SK-N-SH (cell line): ENCODE measurements at regions not wholly inside any gene's neighbourhood (a gene's known extent, or its start where the extent isn't known, plus 50 kb on each side); places are given as distances from the start of the nearest gene placed in this dataset.

Source experiments
- CTCF ChIA-PET: fragments of 300-600, 350-600 bp; formaldehyde crosslinking; extraction: SDS; loops from one replicate; lab custom pipeline; 2021; lab: Yijun Ruan, JAX
- POLR2A ChIA-PET: fragments of 350-600 bp; sonication (Branson Sonifier 250); formaldehyde crosslinking; extraction: SDS; loops from one replicate; lab custom pipeline; 2020; ENCODE audit warnings: antibody characterized with exemption, inconsistent platforms; lab: Yijun Ruan, JAX
- DNase-seq: peaks from one replicate; pipeline ENCODE4 v3.0.0; 2012
- H2AFZ ChIP-seq: fragments of 200-600 bp; sonication (generic); 2 replicates; pipeline ENCODE4 v1.8.1; 2016; ENCODE audit warnings: antibody characterized with exemption, mild to moderate bottlenecking, low read depth
- H3F3A ChIP-seq: fragments of 200-600 bp; sonication (generic); replicated peaks from 2 replicates; pipeline ENCODE3; 2016; ENCODE audit warnings: antibody characterized with exemption, mild to moderate bottlenecking; ENCODE audit not compliant: insufficient read depth
- H3K27ac ChIP-seq, 2 experiments: fragments of 200-500 bp in 1 of 2; fragments of 200-600 bp in 1 of 2; sonication (Bioruptor generic) in 1 of 2; sonication (generic), shearing (Covaris generic) in 1 of 2; 2 replicates each; pipeline versions ENCODE4 v1.5.1 to v1.6.1; 2014 to 2016; ENCODE audit warnings: low read depth in 2 of 2, inconsistent platforms in 1 of 2, low read length in 1 of 2, mild to moderate bottlenecking in 1 of 2, mixed read lengths in 1 of 2
- H3K27me3 ChIP-seq: fragments of 200-600 bp; sonication (generic), shearing (Covaris generic); 2 replicates; pipeline ENCODE4 v1.6.1; 2016; ENCODE audit warnings: mixed run types; ENCODE audit not compliant: insufficient read depth
- H3K36me3 ChIP-seq, 2 experiments: fragments of 200-500 bp in 1 of 2; fragments of 200-600 bp in 1 of 2; sonication (Bioruptor generic) in 1 of 2; sonication (generic) in 1 of 2; replicated peaks in 1 of 2; 2 replicates each; pipeline versions ENCODE3 to v1.5.1; 2014 to 2016; ENCODE audit warnings: low read length in 1 of 2, mild to moderate bottlenecking in 1 of 2; ENCODE audit not compliant: insufficient read depth in 2 of 2, control insufficient read depth in 1 of 2
- H3K4me1 ChIP-seq, 2 experiments: fragments of 200-500 bp in 1 of 2; fragments of 200-600 bp in 1 of 2; sonication (Bioruptor generic) in 1 of 2; sonication (generic), shearing (Covaris generic) in 1 of 2; 2 replicates each; pipeline versions ENCODE4 v1.5.1 to v1.6.1; 2014 to 2016; ENCODE audit warnings: low read depth in 1 of 2, low read length in 1 of 2, mixed run types in 1 of 2; ENCODE audit not compliant: insufficient read depth in 2 of 2, control insufficient read depth in 1 of 2
- H3K4me2 ChIP-seq: fragments of 200-600 bp; sonication (generic), shearing (Covaris generic); 2 replicates; pipeline ENCODE4 v1.6.1; 2017; ENCODE audit warnings: mixed run types
- H3K4me3 ChIP-seq, 2 experiments: fragments of 200-500 bp in 1 of 2; fragments of 200-600 bp in 1 of 2; sonication (Bioruptor generic) in 1 of 2; sonication (generic), shearing (Covaris generic) in 1 of 2; 2 replicates each; pipeline versions ENCODE4 v1.5.1 to v1.8.1; 2014 to 2016; ENCODE audit warnings: low read depth in 2 of 2, inconsistent platforms in 1 of 2, low read length in 1 of 2, mild to moderate bottlenecking in 1 of 2, mixed read lengths in 1 of 2, moderate library complexity in 1 of 2
- H3K79me2 ChIP-seq: fragments of 200-600 bp; sonication (generic); 2 replicates; pipeline ENCODE4 v1.8.1; 2017; ENCODE audit warnings: mild to moderate bottlenecking; ENCODE audit not compliant: insufficient read depth
- H3K9ac ChIP-seq: fragments of 200-600 bp; sonication (generic); 2 replicates; pipeline ENCODE4 v1.6.1; 2017; ENCODE audit warnings: mixed run types
- H3K9me2 ChIP-seq: fragments of 200-600 bp; sonication (generic); 2 replicates; pipeline ENCODE4 v1.6.1; 2017; ENCODE audit warnings: mixed run types
- H3K9me3 ChIP-seq: fragments of 200-600 bp; sonication (generic); 2 replicates; pipeline ENCODE4 v1.6.1; 2017; ENCODE audit warnings: mixed run types, mild to moderate bottlenecking, moderate library complexity
- H4K20me1 ChIP-seq: fragments of 200-600 bp; sonication (generic); 2 replicates; pipeline ENCODE4 v1.6.1; 2017; ENCODE audit warnings: mild to moderate bottlenecking, mixed run types; ENCODE audit not compliant: insufficient read depth
- CHD2 ChIP-seq: fragments of 150-350 bp; IDR thresholded peaks from 2 replicates; pipeline ENCODE4 v1.6.1; 2018; ENCODE audit warnings: low read length; ENCODE audit not compliant: partially characterized antibody
- EP300 ChIP-seq, 2 experiments: IDR thresholded peaks; 2 replicates each; pipeline versions ENCODE4 v1.4.0 to v1.6.1; 2012; ENCODE audit warnings: borderline replicate concordance in 1 of 2, low read depth in 1 of 2, low read length in 1 of 2
- EZH2phosphoT487 ChIP-seq: fragments of 200-600 bp; sonication (generic); IDR thresholded peaks from 2 replicates; pipeline ENCODE4 v1.6.1; 2017; ENCODE audit warnings: low read depth, mixed run types, mild to moderate bottlenecking, antibody characterized with exemption, moderate library complexity, borderline replicate concordance
- FOXM1 ChIP-seq: IDR thresholded peaks from 2 replicates; pipeline ENCODE4 v1.4.0; 2012; ENCODE audit warnings: low read depth, mild to moderate bottlenecking
- GABPA ChIP-seq: IDR thresholded peaks from 2 replicates; pipeline ENCODE4 v1.4.0; 2012; ENCODE audit warnings: low read depth, mild to moderate bottlenecking
- MEF2A ChIP-seq: IDR thresholded peaks from 2 replicates; pipeline ENCODE4 v1.4.0; 2012; ENCODE audit warnings: low read depth, borderline replicate concordance
- MXI1 ChIP-seq: IDR thresholded peaks from 2 replicates; pipeline ENCODE4 v1.6.1; 2012; ENCODE audit warnings: mild to moderate bottlenecking, low read depth, low read length, improper control_type of control experiment
- POLR2AphosphoS5 ChIP-seq: IDR thresholded peaks from 2 replicates; pipeline ENCODE4 v1.6.1; 2012; ENCODE audit warnings: low read depth, low read length
- REST ChIP-seq: IDR thresholded peaks from 2 replicates; pipeline ENCODE4 v1.6.1; 2012; ENCODE audit warnings: mild to moderate bottlenecking, low read depth, low read length, moderate library complexity
- RXRA ChIP-seq: IDR thresholded peaks from 2 replicates; pipeline ENCODE4 v1.4.0; 2012; ENCODE audit warnings: low read depth, mild to moderate bottlenecking, borderline replicate concordance
- SIN3A ChIP-seq: IDR thresholded peaks from 2 replicates; pipeline ENCODE4 v1.6.1; 2012; ENCODE audit warnings: low read depth, mild to moderate bottlenecking, low read length, moderate library complexity, borderline replicate concordance
- TCF12 ChIP-seq: IDR thresholded peaks from 2 replicates; pipeline ENCODE4 v1.4.0; 2012
- USF1 ChIP-seq: IDR thresholded peaks from 2 replicates; pipeline ENCODE4 v1.4.0; 2012; ENCODE audit warnings: low read depth, borderline replicate concordance
- ZBTB33 ChIP-seq: IDR thresholded peaks from 2 replicates; pipeline ENCODE4 v1.4.0; 2012; ENCODE audit warnings: low read depth, borderline replicate concordance
- WGBS: methylation state at CpG from one replicate; pipeline ENCODE4 v1.1.6; 2017; ENCODE audit warnings: low lambda C conversion rate; 5-methylcytosine and 5-hydroxymethylcytosine counted together

GRCh38 chr11:112639469-112639868 lies 321.8 kb upstream of the NCAM1 start:
- no peaks in the 10 kb centered on the region for H3K9me2 ChIP-seq
- no peak for TF ChIP-seq MXI1
- TF ChIP-seq EP300 (IDR thresholded peaks at IDR 0.05; ENCODE audit: borderline replicate concordance in 1 of 2, low read depth in 1 of 2, low read length in 1 of 2) = no peak
- TF ChIP-seq CHD2 = no peak
- H3K4me3 ChIP-seq = no peak overlapping the region
- no peak overlapping the region for H3K9ac ChIP-seq
- H3K27ac ChIP-seq = no peak overlapping the region
- no peaks in the 10 kb centered on the region for H3K27me3 ChIP-seq
- H3K36me3 ChIP-seq = no peaks in the 10 kb centered on the region
- ChIA-PET CTCF (no interaction called here), POLR2A (no interaction called here)
- no peaks in the 10 kb centered on the region for H3K79me2 ChIP-seq
- 0 out of 2 replicates have a peak, but pooled peaks cover 5% of the 10 kb centered on the region for H3K9me3 ChIP-seq
- H3K4me1 ChIP-seq = peaks cover 10 to 14% of the 10 kb centered on the region in 2 experiments; a peak in 3 of 4 replicates
- H2AFZ ChIP-seq = no peak overlapping the region
- H3F3A ChIP-seq = no peaks in the 10 kb centered on the region
- H3K4me2 ChIP-seq = no peak overlapping the region
- DNase-seq = no peak
- no peaks in the 10 kb centered on the region for H4K20me1 ChIP-seq

GRCh38 chr11:112643416-112643815 lies 317.8 kb upstream of the NCAM1 start:
- Histone ChIP-seq H3K27me3 (no peaks in the 10 kb centered on the region), H3F3A (no peaks in the 10 kb centered on the region), H3K9ac (no peak overlapping the region), H3K4me2 (no peak overlapping the region), H3K9me3 (0 out of 2 replicates have a peak, but pooled peaks cover 5% of the 10 kb centered on the region), H2AFZ (no peak overlapping the region), H4K20me1 (no peaks in the 10 kb centered on the region), H3K36me3 (no peaks in the 10 kb centered on the region), H3K9me2 (no peaks in the 10 kb centered on the region), H3K27ac (no peak overlapping the region), H3K79me2 (no peaks in the 10 kb centered on the region), H3K4me1 (no peaks in the 10 kb centered on the region), H3K4me3 (no peak overlapping the region)
- no peak for TF ChIP-seq EP300 (IDR thresholded peaks at IDR 0.05; ENCODE audit: borderline replicate concordance in 1 of 2, low read depth in 1 of 2, low read length in 1 of 2)
- no peak for TF ChIP-seq ZBTB33
- peak; percentile 40 for TF ChIP-seq TCF12
- no peak for TF ChIP-seq SIN3A
- no peak for TF ChIP-seq USF1
- ChIA-PET POLR2A (no interaction called here), CTCF (no interaction called here)
- no peak for DNase-seq

GRCh38 chr11:112644410-112645131 lies 316.6 kb upstream of the NCAM1 start:
- no peaks in the 10 kb centered on the region for H4K20me1 ChIP-seq
- no peak overlapping the region for H3K9ac ChIP-seq
- H3K9me2 ChIP-seq = no peaks in the 10 kb centered on the region
- H2AFZ ChIP-seq = no peak overlapping the region
- CTCF ChIA-PET = no interaction called here
- H3K27ac ChIP-seq = no peak overlapping the region
- H3K4me1 ChIP-seq = no peaks in the 10 kb centered on the region
- POLR2A ChIA-PET = no interaction called here
- no peak for TF ChIP-seq REST
- TF ChIP-seq GABPA = no peak
- no peak for TF ChIP-seq EZH2phosphoT487
- no peak for TF ChIP-seq MEF2A
- no peak for TF ChIP-seq RXRA
- TF ChIP-seq POLR2AphosphoS5 = no peak
- TF ChIP-seq SIN3A = no peak
- TF ChIP-seq EP300 (IDR thresholded peaks at IDR 0.05; ENCODE audit: borderline replicate concordance in 1 of 2, low read depth in 1 of 2, low read length in 1 of 2) = no peak
- TF ChIP-seq FOXM1 = no peak
- TF ChIP-seq, all 33 proteins: peak for 0
- no peak overlapping the region for H3K4me3 ChIP-seq
- no peaks in the 10 kb centered on the region for H3F3A ChIP-seq
- H3K79me2 ChIP-seq = no peaks in the 10 kb centered on the region
- DNase-seq = no peak
- H3K27me3 ChIP-seq = no peaks in the 10 kb centered on the region
- 0 out of 2 replicates have a peak, but pooled peaks cover 5% of the 10 kb centered on the region for H3K9me3 ChIP-seq
- no peak overlapping the region for H3K4me2 ChIP-seq
- 48% methylated on average over 5 of the region's 5 CpGs for WGBS
- H3K36me3 ChIP-seq = no peaks in the 10 kb centered on the region
